GM10266 (cell line): ENCODE measurements at regions not wholly inside any gene's neighbourhood (a gene's known extent, or its start where the extent isn't known, plus 50 kb on each side); places are given as distances from the start of the nearest gene placed in this dataset.

Experiments
- DNase-seq: peaks from one replicate; pipeline ENCODE4 v3.0.0; 2012; ENCODE audit errors: extremely low spot score
- CTCF ChIP-seq: IDR thresholded peaks from 2 replicates; pipeline ENCODE4 v1.5.1; 2012; ENCODE audit warnings: mild to moderate bottlenecking, low read depth; ENCODE audit not compliant: control insufficient read depth, insufficient read depth; ENCODE audit errors: missing control alignments

DNA sequence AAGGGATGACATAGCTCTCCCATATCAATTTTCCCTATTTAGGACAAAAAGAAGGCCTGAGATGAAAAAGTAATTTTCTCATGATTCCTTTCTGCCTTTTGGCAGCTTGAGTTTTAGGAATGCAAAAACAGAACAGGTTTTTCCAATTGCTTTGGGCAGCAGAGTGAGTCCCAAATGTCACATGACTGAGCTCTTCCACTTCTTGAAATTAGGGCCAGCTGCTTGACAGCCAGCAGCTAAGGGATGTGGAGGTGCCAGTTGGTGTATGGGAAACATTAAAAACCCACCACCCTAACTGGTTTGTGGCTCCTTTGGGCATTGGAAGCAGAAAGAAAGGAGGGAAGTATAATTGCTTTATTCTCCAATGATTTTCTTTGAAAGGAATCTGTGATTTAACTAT, 133.8 kb upstream of the FAM20A start:
- TF ChIP-seq CTCF, result no peak
- no peak for DNase-seq

- no peak for DNase-seq
- no peak for TF ChIP-seq CTCF
Measured at GRCh38 chr17:68734187-68734900, 133.2 kb upstream of the FAM20A start.

DNA sequence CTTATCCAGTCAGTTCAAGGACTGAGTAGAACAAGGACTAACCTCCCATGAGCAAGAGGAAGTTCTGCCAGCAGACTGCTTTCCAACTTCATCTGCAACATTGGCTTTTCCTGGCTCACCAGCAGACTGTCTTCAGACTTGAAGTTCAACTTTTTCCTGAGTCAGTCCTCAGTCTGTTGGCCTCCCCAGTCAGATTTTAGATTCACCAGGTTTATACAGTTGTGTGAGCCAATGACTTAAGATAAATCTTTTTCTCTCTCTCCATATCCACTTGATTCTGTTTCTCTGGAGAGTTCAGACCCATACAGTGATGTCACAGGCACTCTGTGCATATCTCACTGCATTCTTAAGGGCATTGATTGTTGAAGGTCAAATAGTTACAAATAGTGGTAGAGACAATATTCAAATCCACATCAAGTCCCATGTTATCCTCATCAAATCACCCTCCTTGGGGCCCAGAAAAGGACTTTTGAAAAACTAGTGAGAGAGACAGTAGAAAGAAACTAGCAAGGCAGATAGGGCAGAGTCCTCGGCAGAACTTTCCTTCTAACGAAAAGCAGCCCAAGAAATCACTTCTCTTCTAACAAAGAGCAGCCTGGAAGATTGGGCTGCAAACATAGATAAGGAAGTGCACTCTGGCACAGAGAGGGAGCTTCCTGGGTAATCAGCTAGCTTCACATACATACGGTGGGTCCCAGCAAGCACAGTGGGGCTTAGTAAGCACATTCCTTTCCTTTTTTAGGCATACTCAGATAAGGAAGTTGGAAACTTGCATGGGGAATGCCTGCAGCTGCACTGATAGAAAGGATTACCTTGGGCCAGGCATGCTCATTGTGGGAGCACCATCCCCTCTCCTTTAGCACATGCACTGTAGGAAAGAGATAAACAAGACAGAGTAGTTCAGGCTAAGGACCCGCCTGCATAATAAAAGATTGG, 132.3 kb upstream of the FAM20A start:
- TF ChIP-seq CTCF, result no peak
- DNase-seq, result no peak

GRCh38 chr17:68732301-68732749, 131.2 kb upstream of the FAM20A start:
- TF ChIP-seq CTCF, result no peak
- DNase-seq, result no peak

DNA sequence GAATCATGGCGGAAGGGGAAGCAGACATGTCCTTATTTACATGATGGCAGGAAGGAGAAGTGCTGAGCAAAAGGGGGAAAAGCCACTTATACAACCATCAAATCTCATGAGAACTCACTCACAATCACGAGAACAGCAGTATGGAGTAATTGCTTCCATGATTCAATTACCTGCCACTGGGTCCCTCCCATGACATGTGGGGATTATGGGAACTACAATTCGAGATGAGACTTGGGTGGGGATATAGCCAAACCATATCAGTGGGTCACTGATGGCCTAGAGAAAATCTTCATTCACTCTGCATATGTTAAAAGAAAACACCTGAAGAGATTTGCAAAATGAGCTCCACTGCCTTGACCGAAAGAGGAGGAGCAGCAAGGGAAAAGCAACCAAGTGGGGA, 130.3 kb upstream of the FAM20A start:
- DNase-seq, result no peak
- no peak for TF ChIP-seq CTCF

DNA sequence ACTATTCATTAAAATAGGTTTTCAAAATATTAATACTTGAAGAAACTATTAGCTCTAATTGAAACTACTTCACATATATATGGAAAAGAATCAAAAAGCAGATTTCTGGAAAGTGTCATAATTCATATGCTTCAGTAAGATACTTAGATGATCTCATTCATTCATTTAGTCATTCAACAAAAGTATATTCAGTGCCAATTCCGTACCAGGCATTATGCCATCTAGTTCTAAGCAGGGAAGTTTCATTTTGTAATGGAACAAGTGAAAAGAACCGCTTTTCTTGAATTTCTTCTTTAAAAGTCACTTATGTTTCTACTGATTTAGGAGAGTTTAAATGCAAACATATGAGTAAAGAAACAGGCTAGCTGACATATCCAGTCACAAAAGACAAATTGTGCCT, 118.3 kb upstream of the FAM20A start:
- no peak for DNase-seq
- no peak for TF ChIP-seq CTCF

- TF ChIP-seq CTCF, result no peak
- DNase-seq, result no peak
Measured at GRCh38 chr17:68718926-68719325, 117.8 kb upstream of the FAM20A start.
